HG03039 (cell line): ENCODE measurements at regions not wholly inside any gene's neighbourhood (a gene's known extent, or its start where the extent isn't known, plus 50 kb on each side); places are given as distances from the start of the nearest gene placed in this dataset.

Source experiments
- ATAC-seq: cut with Tn5 transposase; IDR thresholded peaks from one replicate; pipeline ENCODE4 v1.9.1; 2021; ENCODE audit warnings: mild to moderate bottlenecking, moderate library complexity; ENCODE audit not compliant: unreplicated experiment

DNA sequence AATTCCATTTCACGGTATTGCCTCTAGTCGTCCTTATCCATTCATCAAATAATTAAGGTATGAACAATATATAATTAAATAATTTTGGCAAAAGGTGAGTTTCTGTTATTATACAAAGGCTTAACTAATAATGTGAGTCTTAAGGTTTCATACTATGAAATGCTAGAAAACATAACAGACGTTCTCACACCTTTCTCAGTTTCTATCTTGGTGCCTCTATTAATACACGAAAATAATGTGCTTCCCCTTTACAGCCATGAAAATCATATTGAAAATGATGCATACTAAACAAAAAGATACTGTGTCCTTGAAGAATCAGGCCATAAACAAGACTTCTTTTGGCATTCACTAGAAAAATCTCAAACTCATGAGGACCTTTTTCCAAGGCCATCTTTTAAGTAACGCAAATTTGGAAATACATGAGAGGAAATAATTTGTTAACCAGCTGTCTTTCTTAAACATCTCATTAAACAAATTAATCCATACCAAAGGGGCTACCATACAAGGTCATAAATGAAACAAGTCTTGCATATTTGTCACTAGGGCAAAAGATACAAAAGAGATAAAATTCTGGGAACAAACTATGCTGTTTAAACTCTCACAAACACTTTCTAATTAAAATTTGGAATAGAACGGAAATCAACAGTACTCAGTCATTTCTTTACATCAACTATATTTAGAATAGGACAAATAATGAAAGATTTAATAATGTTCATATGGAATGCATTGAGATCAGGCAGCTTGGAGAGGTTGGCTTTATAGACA is 53.9 kb upstream of the CAV2 start:
- ATAC-seq: no peak

DNA sequence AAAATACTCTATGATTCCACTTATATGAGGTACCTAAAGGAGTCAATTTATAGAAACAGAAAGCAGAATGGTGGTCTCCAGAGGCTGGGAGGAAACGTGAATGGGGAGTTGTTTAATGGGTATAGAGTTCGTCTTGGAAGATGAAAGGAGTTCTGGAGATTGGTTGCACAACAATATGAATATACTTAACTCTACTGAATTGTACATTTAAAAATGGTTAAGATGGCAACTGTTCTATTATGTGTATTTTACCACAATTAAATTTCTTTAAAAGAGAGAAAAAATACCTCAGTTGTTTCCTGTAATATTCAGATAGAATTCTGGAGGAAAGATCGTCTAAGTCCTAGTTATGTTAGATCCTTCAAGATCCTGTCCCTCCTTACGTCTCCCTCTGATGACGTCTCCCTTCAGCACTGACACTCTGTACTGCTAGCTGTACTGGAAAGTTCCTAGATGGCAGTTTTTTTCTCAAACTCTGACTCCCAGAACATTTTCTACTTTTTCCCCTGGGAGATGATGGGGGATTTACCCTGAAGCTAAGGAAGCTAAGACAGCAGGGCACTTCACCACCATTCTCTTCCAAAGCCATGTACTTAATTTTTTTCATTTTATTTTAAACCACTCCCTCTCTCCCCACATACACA is 53.2 kb upstream of the CAV2 start:
- no peak for ATAC-seq

GRCh38 chr7:116447436-116447835 is 52.1 kb upstream of the CAV2 start:
- no peak for ATAC-seq

DNA sequence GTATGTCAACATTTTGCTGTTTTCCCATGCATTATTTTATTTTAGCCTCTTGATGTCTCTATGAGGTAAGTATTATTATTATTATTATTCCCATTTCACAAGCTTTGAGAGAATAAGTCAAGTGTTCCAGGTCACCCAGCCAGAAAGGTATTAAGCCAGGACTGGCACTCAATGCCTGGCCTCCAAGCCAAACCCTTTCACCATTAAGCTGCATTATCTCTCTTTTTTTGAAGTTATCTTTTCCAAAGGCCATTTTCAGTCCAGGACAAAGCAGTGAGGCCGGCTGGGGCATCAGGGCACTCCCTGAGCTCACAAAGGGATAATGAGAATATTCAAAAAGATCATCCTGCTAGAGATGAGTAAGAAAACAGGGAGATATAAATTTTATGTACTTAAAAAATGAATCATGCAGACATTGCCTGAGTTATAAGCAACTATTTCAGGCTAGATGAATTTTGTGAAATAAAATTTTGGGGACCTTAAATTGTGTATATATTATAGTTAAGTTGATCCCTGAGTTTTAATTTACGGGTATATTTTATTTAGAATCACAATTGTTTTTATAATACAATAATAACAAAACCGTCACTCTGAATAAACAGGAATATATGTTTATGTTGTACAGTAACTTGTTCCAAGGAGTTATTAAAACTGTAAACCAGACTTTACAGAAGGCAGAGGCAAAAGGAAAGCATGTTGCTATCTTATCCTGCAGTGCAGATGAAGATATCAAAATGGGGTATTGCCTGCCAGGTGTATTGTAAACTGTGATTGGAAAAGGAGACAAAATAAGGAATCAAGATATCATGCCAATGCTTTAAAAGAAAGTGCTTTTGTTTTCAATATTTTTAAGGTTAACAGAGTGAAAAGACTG is 51.3 kb upstream of the CAV2 start:
- no peak for ATAC-seq

DNA sequence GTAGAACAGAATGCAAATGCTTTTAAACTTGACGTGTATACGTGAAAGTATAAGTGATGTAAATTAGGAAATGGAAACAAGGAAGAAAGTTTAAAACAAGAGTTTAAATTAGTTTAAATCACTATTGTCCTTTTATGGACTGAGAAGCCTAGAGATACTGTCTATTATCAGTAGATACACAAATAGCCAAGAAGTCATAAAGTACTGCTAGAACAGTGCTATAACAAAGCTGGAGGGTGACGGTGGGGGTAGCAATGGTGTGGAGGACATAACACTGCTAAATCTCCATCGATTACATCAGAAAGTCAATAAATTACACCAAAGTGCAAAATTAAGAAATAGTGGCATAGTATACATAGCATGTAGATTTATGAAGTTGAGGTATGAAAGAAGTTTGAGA is 50.1 kb upstream of the CAV2 start:
- ATAC-seq: no peak
